ENCODE measurements at regions not wholly inside any gene's neighbourhood (a gene's known extent, or its start where the extent isn't known, plus 50 kb on each side); places are given as distances from the start of the nearest gene placed in this dataset.
"Not testable (repeated sequence)": the region's sequence is repeated elsewhere in the genome, so short reads cannot be mapped to it uniquely, and the experiment has no call there.

DNA sequence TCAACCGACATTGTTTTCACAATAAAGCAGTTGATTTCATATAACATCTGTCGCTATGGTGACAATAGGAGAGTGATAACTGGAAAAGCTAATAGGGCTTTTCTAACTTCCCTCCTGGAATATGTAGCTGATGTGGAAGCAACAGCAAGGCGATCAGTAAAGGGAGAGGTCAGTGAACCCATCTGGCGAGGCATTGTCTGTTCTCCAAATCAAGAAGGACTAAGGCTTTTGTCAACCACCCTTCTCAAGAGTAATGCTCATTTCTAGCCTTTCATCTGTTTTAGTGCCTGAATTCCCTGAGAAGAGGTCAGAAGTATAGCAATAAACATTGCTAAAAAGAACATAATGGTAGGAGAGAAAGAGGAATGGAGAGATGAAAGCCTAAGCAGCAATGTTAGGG lies 201.3 kb downstream of the AKAP7 start:
- DNase-seq: no peak

DNA sequence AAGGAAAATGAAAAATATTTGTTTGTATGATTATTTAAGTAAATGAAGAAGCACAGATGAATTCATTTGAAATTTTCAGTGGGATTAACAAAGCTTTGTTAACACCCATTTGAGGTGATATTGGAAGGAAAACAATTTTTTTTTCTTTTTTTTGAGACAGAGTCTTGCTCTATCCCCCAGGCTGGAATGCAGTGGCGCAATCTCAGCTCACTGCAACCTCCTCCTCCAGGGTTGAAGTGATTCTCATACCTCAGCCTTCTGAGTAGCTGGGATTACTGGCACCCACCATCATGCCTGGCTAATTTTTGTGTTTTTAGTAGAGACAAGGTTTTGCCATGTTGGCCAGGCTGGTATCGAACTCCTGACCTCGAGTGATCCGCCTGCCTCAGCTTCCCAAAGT lies 211.6 kb downstream of the AKAP7 start:
- DNase-seq: not testable (repeated sequence)

- no peak for DNase-seq
Measured at GRCh38 chr6:131348572-131348971, 213.3 kb downstream of the AKAP7 start.

- DNase-seq: no peak
Measured at GRCh38 chr6:131349199-131349598, 213.9 kb downstream of the AKAP7 start.

- no peak for DNase-seq
Measured at GRCh38 chr6:131353106-131353505, 217.8 kb downstream of the AKAP7 start.

DNA sequence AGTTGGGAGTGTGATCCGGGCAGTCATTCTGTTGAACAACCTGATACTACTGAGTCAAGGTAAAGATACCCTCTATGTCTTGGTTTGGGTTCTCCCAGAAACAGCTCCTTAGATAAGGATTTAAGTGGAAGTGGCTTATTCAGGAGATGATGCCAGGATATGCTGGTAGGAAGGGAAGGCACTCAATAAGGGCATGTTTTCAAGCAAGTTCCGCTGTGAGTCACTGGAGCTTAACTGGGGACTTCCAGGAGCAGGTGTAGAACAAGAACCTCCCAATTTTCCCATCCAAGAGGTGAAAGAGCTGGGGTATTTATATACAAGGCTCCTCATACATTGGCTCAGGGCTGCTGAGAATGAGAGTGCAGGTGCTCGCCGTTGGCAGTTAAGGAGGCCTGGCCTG lies 218.6 kb downstream of the AKAP7 start:
- DNase-seq: no peak

DNA sequence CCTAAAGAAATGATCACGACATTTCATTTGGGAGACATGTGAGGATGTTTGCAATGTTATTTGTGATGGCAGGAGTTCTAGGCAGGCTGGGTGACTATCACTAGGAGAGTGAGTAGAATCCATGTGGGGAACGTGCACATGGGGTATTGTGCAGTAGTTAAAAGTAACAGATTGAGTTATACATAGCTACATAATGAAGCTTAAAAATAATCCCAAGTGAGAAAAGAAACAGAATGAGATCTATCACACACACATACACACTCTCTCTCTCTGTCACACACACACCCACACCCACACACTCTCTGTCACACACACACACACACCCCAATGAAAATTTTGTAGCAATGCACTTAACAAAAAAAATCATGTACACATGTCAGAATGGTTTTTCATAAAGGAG lies 218.7 kb upstream of the ARG1 start:
- DNase-seq: no peak

DNA sequence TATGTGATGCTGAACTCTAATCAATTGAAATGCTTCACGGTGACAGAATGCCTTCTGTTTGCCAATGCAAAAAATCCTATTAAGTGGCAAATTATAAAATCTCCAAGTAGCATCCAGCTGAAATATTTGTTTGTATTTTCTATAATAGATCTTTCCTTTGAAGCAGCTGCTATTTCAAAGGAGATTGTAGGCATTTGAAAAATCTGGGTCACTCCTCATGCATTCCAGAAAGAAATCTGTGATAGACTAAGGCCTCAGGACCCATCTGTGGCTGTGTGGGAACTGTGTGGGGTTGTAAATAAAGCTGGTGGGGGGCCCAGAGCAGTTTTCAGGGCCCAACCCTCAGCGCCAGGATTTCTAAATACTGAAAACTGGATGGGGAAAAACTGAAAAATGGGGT lies 216.9 kb upstream of the ARG1 start:
- DNase-seq: no peak

DNA sequence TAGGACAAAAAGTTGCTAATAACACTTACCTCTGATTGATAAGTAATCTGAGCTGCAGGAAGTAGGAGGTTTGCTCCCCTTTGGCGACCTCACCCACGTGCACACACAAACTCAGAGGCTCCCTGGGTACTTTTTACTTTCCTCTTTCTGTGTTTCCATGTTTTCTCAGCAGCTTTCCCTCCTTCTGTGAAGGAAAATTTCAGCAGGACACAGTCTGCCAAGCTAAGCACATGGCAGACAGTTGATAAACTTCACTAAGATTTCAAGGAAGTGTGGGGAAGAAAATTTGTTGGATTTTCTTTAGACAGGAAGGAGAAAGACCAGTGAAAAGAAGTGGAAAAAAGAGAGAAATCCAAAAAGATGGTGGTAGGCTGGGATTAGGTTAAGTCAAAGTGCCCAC lies 215.5 kb upstream of the ARG1 start:
- DNase-seq: no peak

DNA sequence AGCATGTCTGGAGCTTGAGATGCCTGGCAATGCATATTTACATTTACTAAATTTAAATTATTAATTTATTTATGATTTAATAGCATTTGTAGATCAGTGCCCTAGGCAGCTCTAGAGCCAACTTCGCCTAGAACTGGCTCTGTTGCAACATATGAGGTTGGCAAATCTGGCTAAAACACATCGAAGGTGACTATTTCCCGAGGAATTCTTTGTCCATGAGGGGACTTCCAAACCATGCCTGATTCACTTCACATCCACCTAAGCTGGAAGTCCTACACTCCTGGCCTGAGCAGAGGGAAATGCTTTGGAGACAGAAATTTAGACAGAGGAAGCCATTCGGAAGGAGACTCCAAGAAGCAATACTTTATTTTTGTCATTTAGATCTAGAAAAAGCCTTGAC lies 211.0 kb upstream of the ARG1 start:
- no peak for DNase-seq

DNA sequence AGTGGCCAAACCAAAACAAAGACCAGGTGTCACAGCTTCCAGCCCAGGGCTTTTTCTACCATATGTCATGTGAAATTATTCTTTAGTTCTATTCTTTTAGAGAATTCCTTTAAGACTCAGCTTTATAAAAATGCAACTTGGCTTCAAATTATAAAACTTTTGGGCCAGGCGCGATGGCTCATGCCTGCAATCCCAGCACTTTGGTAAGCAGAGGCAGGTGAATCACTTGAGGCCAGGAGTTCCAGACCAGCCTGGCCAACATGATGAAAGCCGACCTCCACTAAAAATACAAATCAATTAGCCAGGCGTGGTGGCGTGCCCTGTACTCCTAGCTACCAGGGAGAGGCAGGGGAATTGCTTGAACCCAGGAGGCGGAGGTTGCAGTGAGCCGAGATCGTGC lies 210.3 kb upstream of the ARG1 start:
- no peak for DNase-seq

GRCh38 chr6:131363947-131364834 lies 208.8 kb upstream of the ARG1 start:
- DNase-seq: no peak

DNA sequence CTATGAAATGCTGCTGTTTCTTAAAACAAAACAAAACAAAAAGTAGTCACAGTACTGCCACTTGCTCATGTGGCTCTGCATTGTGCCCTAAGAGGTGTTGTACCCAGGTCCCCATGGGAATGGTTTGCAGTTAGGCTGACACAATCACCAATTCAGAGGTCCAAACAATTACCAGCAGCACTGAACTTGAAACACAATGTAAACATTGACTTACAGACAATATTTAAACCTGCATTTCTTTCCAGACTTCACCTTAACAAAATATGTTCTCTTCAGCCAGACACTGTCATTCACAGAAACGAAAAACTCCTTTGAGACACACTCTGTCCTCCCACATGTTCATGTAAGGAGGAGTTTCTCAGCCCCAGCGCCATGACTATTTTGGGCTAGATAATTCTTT lies 206.8 kb upstream of the ARG1 start:
- DNase-seq: no peak

DNA sequence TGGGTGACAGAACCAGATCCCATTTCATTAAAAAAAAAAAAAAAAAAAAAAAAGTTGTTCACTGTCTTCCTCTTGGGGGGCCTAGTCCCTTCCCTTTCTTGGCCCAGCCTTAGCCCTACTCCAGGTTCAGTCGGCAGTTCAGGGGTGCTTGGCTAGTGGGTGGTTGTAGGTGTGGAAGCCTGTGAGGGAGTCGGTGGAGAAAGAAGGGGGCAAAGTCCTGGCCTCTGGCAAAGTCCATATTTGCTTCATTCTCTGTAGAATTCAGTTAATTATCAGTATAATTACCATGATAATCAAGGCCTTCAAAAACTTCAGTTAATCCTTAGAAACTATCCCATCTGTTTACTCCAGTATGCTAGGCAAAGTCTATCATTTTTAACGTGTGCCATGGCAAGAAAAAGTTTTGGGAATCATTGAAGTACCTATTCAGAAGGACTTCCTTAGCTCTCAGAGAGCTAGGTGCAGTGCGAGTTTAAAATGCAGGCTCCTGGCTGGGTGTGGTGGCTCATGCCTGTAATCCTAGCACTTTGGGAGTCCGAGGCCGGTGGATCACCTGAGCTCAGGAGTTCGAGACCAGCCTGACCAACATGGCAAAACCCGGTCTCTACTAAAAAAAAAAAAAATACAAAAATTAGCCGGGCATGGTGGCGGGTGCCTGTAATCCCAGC lies 205.7 kb upstream of the ARG1 start:
- DNase-seq: no peak

DNA sequence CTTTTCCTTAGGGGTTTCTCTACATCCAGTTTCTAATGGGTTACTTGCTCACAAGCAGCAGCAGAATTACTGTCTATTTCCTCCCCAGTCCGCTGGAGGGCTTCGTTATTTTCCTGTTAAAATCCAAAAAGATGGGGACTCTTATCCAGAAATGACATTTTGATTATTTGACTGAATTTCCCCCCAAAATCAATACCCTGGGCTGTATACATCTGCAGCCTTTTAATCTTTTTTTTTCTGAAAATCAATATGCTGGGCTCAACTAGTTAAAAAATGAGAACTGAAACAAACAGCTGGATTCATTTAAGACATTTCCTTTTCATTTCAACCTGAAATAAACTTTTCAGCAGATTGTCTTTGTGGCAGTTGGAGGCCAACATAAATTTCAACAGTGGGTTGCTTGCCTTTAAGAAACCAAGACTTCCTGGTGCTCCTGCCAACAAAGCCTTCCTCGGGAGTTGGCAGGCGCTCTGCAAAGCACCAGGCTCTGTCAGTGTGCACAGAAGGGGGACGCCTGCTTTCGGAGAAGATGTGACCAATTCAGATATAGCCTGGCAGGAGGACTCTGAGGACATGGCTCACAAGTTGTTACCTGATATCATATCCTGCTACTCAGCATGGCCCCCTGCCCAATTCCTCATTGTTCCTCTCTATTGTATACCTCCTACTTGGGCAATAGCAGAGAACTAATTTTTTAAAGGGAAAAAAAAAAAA lies 204.7 kb upstream of the ARG1 start:
- DNase-seq: no peak

GRCh38 chr6:131372535-131372934 lies 200.5 kb upstream of the ARG1 start:
- DNase-seq: no peak

- no peak for DNase-seq
Measured at GRCh38 chr6:131377112-131377705, 195.8 kb upstream of the ARG1 start.

DNA sequence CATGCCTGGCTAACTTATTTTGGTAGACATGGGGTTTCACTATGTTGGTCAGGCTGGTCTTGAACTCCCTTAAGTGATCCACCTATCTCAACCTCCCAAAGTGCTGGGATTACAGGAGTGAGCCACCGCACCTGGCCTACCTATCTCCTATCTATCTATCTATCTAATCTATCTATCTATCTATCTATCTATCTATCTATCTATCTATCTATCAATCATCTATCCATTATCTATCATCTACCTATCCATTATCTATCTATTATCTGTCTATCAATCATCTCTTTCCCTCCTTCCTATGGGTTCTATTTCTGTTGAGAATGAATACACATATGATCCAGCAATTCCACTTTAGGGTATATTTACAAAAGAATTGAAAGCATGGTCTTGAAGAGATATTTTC lies 194.2 kb upstream of the ARG1 start:
- no peak for DNase-seq

DNA sequence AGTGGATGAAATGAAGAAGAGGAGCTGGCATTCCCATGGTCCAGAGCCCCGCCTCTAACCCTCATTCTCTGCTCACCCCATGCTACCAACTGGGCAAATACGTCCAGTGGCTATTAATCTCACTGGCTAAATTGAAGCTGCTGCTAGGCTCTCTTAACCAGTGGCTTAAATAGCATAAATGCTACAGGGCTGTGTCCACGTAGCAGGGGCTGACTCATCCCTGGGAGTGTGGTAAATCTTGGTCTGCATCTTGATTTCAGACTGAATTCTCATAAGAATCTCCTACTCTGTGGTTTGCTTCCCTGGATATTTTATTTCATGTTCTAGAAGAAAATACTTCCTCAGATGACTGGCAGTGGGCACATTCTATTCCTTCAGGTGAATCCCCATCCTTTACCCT lies 193.1 kb upstream of the ARG1 start:
- no peak for DNase-seq

- DNase-seq: no peak
Measured at GRCh38 chr6:131381052-131381708, 191.8 kb upstream of the ARG1 start.

DNA sequence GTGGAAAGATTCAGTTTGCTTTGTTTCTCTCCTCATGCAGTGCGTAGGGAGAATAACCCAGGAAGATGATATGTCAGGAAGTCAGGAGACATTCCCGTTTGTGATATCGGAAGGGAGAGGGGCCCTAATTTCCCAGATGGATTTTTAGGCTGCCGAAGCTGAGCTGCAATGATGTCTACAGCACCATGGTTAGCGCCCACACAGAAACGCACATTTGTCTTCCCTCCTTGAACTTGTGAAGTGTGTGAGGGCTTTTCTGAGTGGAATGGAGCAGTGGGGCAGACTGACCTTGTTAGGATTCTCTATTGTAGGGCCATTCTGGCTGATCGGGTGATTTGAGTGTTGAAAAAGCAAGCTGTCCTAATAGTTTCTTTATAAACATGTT lies 191.3 kb upstream of the ARG1 start:
- no peak for DNase-seq

DNA sequence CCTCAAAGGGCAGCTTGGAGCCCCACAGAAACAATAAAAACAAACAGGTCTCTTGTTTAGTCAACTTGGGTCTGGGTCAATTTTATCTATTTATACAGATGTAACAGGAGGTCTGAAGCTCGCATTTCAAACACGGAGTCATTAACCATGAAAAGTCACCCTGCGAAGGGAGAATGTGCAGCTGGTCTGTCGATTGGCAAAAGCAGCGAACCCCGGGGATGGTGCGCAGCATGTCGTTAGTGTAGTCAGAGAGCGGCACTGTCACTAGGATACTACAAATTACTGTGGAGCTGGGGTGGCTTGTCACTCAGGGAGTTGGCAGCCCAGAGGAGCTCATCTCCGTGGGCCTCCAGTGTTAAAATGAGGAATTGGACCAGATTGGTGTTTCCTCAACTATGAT lies 190.4 kb upstream of the ARG1 start:
- no peak for DNase-seq
